GM23338 (cell line): ENCODE measurements at regions not wholly inside any gene's neighbourhood (a gene's known extent, or its start where the extent isn't known, plus 50 kb on each side); places are given as distances from the start of the nearest gene placed in this dataset.

Experiments
- CREB1 ChIP-seq: fragments of 250-450 bp; sonication (Bioruptor Pico); IDR thresholded peaks from 2 replicates; pipeline ENCODE4 v1.5.0; 2020; ENCODE audit warnings: low read depth, mild to moderate bottlenecking, moderate library complexity
- EZH2 ChIP-seq: fragments of 200-600 bp; sonication (generic); IDR thresholded peaks from one replicate; pipeline ENCODE4 v1.8.0; 2017; ENCODE audit warnings: antibody characterized with exemption, mild to moderate bottlenecking, low read depth; ENCODE audit not compliant: unreplicated experiment
- EZH2phosphoT487 ChIP-seq: fragments of 200-600 bp; sonication (generic); IDR thresholded peaks from one replicate; pipeline ENCODE4 v1.8.1; 2018; ENCODE audit warnings: antibody characterized with exemption; ENCODE audit not compliant: unreplicated experiment
- JUNB ChIP-seq: IDR thresholded peaks from one replicate; pipeline ENCODE4 v1.6.1; 2016; ENCODE audit warnings: antibody characterized with exemption; ENCODE audit not compliant: unreplicated experiment
- POLR2AphosphoS5 ChIP-seq: IDR thresholded peaks from 2 replicates; pipeline ENCODE4 v1.6.1; 2016; ENCODE audit warnings: antibody characterized with exemption, low read depth
- STAT1 ChIP-seq: IDR thresholded peaks from one replicate; pipeline ENCODE4 v1.6.1; 2016; ENCODE audit warnings: antibody characterized with exemption; ENCODE audit not compliant: unreplicated experiment
- ZNF114 ChIP-seq: fragments of 250-450 bp; sonication (Bioruptor Pico); IDR thresholded peaks from 2 replicates; pipeline ENCODE4 v1.5.0; 2020; ENCODE audit warnings: mild to moderate bottlenecking, moderate library complexity
- ZNF331 ChIP-seq: fragments of 250-450 bp; sonication (Bioruptor Pico); IDR thresholded peaks from 2 replicates; pipeline ENCODE4 v1.5.0; 2020; ENCODE audit warnings: low read depth, mild to moderate bottlenecking, moderate library complexity
- TF ChIP-seq, protein P1 (sequence below), 2 experiments: fragments of 200-600 bp in 1 of 2; sonication (generic) in 1 of 2; conservative IDR thresholded peaks; 2 replicates each; pipeline versions ENCODE4 v1.5.1 to v1.6.1; 2016 to 2017; ENCODE audit warnings: antibody characterized with exemption in 2 of 2, low read depth in 2 of 2, mild to moderate bottlenecking in 2 of 2, moderate library complexity in 1 of 2
- TF ChIP-seq, protein P2 (sequence below): IDR thresholded peaks from one replicate; pipeline ENCODE4 v1.6.1; 2018; ENCODE audit warnings: antibody characterized with exemption; ENCODE audit not compliant: unreplicated experiment
- TF ChIP-seq, protein P3 (sequence below): IDR thresholded peaks from 2 replicates; pipeline ENCODE4 v1.6.1; 2016; ENCODE audit warnings: antibody characterized with exemption
- TF ChIP-seq, protein P4 (sequence below): fragments of 250-450 bp; sonication (Bioruptor Pico); IDR thresholded peaks from 2 replicates; pipeline ENCODE4 v1.5.0; 2020; ENCODE audit warnings: mild to moderate bottlenecking, moderate library complexity

DNA sequence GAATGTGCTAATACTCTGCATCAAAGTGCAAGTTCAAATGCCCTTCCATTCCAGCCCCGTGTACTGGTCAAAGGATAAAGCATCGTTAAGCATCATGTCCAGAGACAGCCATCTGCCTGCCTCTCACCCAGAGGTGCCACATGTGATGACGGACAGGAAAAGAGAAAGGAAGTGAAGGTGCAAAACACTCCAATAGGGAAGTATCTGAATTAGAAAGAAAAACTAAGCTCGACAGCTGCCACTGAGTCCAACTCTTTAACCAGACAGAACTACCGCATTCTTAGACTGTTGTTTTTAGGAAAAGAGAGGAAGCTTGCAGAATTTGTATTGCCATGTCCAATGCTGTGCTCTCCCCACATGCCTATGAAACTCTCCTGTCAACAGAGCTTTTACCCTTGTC, 465.0 kb upstream of the SOX5 start:
- TF ChIP-seq, protein P1, sequence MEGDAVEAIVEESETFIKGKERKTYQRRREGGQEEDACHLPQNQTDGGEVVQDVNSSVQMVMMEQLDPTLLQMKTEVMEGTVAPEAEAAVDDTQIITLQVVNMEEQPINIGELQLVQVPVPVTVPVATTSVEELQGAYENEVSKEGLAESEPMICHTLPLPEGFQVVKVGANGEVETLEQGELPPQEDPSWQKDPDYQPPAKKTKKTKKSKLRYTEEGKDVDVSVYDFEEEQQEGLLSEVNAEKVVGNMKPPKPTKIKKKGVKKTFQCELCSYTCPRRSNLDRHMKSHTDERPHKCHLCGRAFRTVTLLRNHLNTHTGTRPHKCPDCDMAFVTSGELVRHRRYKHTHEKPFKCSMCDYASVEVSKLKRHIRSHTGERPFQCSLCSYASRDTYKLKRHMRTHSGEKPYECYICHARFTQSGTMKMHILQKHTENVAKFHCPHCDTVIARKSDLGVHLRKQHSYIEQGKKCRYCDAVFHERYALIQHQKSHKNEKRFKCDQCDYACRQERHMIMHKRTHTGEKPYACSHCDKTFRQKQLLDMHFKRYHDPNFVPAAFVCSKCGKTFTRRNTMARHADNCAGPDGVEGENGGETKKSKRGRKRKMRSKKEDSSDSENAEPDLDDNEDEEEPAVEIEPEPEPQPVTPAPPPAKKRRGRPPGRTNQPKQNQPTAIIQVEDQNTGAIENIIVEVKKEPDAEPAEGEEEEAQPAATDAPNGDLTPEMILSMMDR (conservative IDR thresholded peaks at IDR 0.05; ENCODE audit: low read depth in 2 of 2) = no peak
- TF ChIP-seq POLR2AphosphoS5 (no peak), EZH2phosphoT487 (no peak), CREB1 (CRISPR knock-in tag) (no peak), EZH2 (no peak), JUNB (no peak), ZNF114 (no peak), STAT1 (no peak), ZNF331 (CRISPR knock-in tag) (no peak)
- TF ChIP-seq, protein P2, sequence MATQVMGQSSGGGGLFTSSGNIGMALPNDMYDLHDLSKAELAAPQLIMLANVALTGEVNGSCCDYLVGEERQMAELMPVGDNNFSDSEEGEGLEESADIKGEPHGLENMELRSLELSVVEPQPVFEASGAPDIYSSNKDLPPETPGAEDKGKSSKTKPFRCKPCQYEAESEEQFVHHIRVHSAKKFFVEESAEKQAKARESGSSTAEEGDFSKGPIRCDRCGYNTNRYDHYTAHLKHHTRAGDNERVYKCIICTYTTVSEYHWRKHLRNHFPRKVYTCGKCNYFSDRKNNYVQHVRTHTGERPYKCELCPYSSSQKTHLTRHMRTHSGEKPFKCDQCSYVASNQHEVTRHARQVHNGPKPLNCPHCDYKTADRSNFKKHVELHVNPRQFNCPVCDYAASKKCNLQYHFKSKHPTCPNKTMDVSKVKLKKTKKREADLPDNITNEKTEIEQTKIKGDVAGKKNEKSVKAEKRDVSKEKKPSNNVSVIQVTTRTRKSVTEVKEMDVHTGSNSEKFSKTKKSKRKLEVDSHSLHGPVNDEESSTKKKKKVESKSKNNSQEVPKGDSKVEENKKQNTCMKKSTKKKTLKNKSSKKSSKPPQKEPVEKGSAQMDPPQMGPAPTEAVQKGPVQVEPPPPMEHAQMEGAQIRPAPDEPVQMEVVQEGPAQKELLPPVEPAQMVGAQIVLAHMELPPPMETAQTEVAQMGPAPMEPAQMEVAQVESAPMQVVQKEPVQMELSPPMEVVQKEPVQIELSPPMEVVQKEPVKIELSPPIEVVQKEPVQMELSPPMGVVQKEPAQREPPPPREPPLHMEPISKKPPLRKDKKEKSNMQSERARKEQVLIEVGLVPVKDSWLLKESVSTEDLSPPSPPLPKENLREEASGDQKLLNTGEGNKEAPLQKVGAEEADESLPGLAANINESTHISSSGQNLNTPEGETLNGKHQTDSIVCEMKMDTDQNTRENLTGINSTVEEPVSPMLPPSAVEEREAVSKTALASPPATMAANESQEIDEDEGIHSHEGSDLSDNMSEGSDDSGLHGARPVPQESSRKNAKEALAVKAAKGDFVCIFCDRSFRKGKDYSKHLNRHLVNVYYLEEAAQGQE = no peak
- TF ChIP-seq, protein P3, sequence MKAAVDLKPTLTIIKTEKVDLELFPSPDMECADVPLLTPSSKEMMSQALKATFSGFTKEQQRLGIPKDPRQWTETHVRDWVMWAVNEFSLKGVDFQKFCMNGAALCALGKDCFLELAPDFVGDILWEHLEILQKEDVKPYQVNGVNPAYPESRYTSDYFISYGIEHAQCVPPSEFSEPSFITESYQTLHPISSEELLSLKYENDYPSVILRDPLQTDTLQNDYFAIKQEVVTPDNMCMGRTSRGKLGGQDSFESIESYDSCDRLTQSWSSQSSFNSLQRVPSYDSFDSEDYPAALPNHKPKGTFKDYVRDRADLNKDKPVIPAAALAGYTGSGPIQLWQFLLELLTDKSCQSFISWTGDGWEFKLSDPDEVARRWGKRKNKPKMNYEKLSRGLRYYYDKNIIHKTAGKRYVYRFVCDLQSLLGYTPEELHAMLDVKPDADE = no peak
- TF ChIP-seq, protein P4, sequence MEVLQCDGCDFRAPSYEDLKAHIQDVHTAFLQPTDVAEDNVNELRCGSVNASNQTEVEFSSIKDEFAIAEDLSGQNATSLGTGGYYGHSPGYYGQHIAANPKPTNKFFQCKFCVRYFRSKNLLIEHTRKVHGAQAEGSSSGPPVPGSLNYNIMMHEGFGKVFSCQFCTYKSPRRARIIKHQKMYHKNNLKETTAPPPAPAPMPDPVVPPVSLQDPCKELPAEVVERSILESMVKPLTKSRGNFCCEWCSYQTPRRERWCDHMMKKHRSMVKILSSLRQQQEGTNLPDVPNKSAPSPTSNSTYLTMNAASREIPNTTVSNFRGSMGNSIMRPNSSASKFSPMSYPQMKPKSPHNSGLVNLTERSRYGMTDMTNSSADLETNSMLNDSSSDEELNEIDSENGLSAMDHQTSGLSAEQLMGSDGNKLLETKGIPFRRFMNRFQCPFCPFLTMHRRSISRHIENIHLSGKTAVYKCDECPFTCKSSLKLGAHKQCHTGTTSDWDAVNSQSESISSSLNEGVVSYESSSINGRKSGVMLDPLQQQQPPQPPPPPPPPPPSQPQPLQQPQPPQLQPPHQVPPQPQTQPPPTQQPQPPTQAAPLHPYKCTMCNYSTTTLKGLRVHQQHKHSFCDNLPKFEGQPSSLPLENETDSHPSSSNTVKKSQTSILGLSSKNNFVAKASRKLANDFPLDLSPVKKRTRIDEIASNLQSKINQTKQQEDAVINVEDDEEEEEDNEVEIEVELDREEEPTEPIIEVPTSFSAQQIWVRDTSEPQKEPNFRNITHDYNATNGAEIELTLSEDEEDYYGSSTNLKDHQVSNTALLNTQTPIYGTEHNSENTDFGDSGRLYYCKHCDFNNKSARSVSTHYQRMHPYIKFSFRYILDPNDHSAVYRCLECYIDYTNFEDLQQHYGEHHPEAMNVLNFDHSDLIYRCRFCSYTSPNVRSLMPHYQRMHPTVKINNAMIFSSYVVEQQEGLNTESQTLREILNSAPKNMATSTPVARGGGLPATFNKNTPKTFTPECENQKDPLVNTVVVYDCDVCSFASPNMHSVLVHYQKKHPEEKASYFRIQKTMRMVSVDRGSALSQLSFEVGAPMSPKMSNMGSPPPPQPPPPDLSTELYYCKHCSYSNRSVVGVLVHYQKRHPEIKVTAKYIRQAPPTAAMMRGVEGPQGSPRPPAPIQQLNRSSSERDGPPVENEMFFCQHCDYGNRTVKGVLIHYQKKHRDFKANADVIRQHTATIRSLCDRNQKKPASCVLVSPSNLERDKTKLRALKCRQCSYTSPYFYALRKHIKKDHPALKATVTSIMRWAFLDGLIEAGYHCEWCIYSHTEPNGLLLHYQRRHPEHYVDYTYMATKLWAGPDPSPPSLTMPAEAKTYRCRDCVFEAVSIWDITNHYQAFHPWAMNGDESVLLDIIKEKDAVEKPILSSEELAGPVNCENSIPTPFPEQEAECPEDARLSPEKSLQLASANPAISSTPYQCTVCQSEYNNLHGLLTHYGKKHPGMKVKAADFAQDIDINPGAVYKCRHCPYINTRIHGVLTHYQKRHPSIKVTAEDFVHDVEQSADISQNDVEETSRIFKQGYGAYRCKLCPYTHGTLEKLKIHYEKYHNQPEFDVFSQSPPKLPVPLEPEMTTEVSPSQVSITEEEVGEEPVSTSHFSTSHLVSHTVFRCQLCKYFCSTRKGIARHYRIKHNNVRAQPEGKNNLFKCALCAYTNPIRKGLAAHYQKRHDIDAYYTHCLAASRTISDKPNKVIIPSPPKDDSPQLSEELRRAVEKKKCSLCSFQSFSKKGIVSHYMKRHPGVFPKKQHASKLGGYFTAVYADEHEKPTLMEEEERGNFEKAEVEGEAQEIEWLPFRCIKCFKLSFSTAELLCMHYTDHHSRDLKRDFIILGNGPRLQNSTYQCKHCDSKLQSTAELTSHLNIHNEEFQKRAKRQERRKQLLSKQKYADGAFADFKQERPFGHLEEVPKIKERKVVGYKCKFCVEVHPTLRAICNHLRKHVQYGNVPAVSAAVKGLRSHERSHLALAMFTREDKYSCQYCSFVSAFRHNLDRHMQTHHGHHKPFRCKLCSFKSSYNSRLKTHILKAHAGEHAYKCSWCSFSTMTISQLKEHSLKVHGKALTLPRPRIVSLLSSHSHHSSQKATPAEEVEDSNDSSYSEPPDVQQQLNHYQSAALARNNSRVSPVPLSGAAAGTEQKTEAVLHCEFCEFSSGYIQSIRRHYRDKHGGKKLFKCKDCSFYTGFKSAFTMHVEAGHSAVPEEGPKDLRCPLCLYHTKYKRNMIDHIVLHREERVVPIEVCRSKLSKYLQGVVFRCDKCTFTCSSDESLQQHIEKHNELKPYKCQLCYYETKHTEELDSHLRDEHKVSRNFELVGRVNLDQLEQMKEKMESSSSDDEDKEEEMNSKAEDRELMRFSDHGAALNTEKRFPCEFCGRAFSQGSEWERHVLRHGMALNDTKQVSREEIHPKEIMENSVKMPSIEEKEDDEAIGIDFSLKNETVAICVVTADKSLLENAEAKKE (CRISPR knock-in tag) = no peak
